MM.1S (cell line): ENCODE measurements at regions not wholly inside any gene's neighbourhood (a gene's known extent, or its start where the extent isn't known, plus 50 kb on each side); places are given as distances from the start of the nearest gene placed in this dataset.
"Not testable (repeated sequence)": the region's sequence is repeated elsewhere in the genome, so short reads cannot be mapped to it uniquely, and the experiment has no call there.

Experiments used
- DNase-seq: peaks from one replicate; pipeline ENCODE4 v3.0.0-alpha.2; 2015
- H2AFZ ChIP-seq: fragments of 300-600 bp; sonication (generic); 2 replicates; pipeline ENCODE4 v1.6.0; 2016; ENCODE audit warnings: antibody characterized with exemption, low read length
- H3F3A ChIP-seq: fragments of 300-600 bp; sonication (generic); 2 replicates; pipeline ENCODE4 v1.6.1; 2016; ENCODE audit warnings: mild to moderate bottlenecking, antibody characterized with exemption, low read length, moderate library complexity, mixed read lengths; ENCODE audit not compliant: insufficient read depth
- H3K27ac ChIP-seq: fragments of 300-600 bp; sonication (generic); 2 replicates; pipeline ENCODE4 v1.5.1; 2016; ENCODE audit warnings: mild to moderate bottlenecking, low read length
- H3K27me3 ChIP-seq: fragments of 300-600 bp; sonication (generic); replicated peaks from 2 replicates; pipeline ENCODE4 v1.6.0; 2016; ENCODE audit warnings: low read length; ENCODE audit not compliant: insufficient read depth
- H3K36me3 ChIP-seq: fragments of 300-600 bp; sonication (generic); replicated peaks from 2 replicates; pipeline ENCODE4 v1.6.1; 2016; ENCODE audit warnings: mild to moderate bottlenecking, low read length, mixed read lengths; ENCODE audit not compliant: insufficient read depth
- H3K4me1 ChIP-seq: fragments of 300-600 bp; sonication (generic); 2 replicates; pipeline ENCODE4 v1.6.1; 2016; ENCODE audit warnings: low read length, mixed read lengths
- H3K4me2 ChIP-seq: fragments of 300-600 bp; sonication (generic); 2 replicates; pipeline ENCODE4 v1.6.0; 2016; ENCODE audit warnings: low read depth, low read length
- H3K4me3 ChIP-seq: fragments of 300-600 bp; sonication (generic); 2 replicates; pipeline ENCODE4 v1.5.1; 2016; ENCODE audit warnings: low read length, mixed read lengths
- H3K79me2 ChIP-seq: fragments of 300-600 bp; sonication (generic); 2 replicates; pipeline ENCODE4 v1.6.1; 2016; ENCODE audit warnings: mixed run types, low read length, mixed read lengths
- H3K9ac ChIP-seq: fragments of 300-600 bp; sonication (generic); 2 replicates; pipeline ENCODE4 v1.6.1; 2016; ENCODE audit warnings: low read length, mixed read lengths
- H3K9me2 ChIP-seq: fragments of 300-600 bp; sonication (generic); replicated peaks from 2 replicates; pipeline ENCODE4 v1.6.1; 2016; ENCODE audit warnings: mild to moderate bottlenecking, low read length, mixed read lengths; ENCODE audit not compliant: insufficient read depth
- H3K9me3 ChIP-seq: fragments of 300-600 bp; sonication (generic); replicated peaks from 2 replicates; pipeline ENCODE4 v1.6.1; 2016; ENCODE audit warnings: mild to moderate bottlenecking, low read length, mixed read lengths; ENCODE audit not compliant: insufficient read depth
- H4K20me1 ChIP-seq: fragments of 300-600 bp; sonication (generic); 2 replicates; pipeline ENCODE4 v1.6.1; 2016; ENCODE audit warnings: mild to moderate bottlenecking, low read length, moderate library complexity, mixed read lengths; ENCODE audit not compliant: insufficient read depth
- CTCF ChIP-seq: fragments of 300-600 bp; sonication (generic); IDR thresholded peaks from 2 replicates; pipeline ENCODE4 v1.5.1; 2016; ENCODE audit warnings: antibody characterized with exemption, low read length, mixed read lengths
- EZH2 ChIP-seq: fragments of 300-600 bp; sonication (generic); optimal IDR thresholded peaks from 2 replicates; pipeline ENCODE3; 2017; ENCODE audit warnings: low read depth, mild to moderate bottlenecking, antibody characterized with exemption, low read length, mixed read lengths
- EZH2phosphoT487 ChIP-seq: fragments of 300-600 bp; sonication (generic); IDR thresholded peaks from 2 replicates; pipeline ENCODE4 v1.6.1; 2018; ENCODE audit warnings: antibody characterized with exemption, low read length

GRCh38 chr14:105711841-105712460 is 185.6 kb downstream of the TMEM121 start:
- TF ChIP-seq CTCF (no peak), EZH2 (no peak), EZH2phosphoT487 (no peak)
- Histone ChIP-seq H3K27me3 (no peaks in the 10 kb centered on the region), H4K20me1 (no peaks in the 10 kb centered on the region), H3F3A (no peaks in the 10 kb centered on the region), H3K4me1 (no peaks in the 10 kb centered on the region), H3K79me2 (no peaks in the 10 kb centered on the region), H3K9me3 (no peaks in the 10 kb centered on the region), H3K9ac (no peak overlapping the region), H3K4me2 (no peak overlapping the region), H3K4me3 (no peak overlapping the region), H3K27ac (no peak overlapping the region), H3K36me3 (no peaks in the 10 kb centered on the region), H2AFZ (no peak overlapping the region), H3K9me2 (no peaks in the 10 kb centered on the region)
- no peak for DNase-seq

GRCh38 chr14:105712670-105713069 is 186.3 kb downstream of the TMEM121 start:
- DNase-seq, H3K9me3 ChIP-seq, H3K4me2 ChIP-seq, H4K20me1 ChIP-seq, H3F3A ChIP-seq, H3K36me3 ChIP-seq, H3K4me3 ChIP-seq, H3K9ac ChIP-seq, H3K79me2 ChIP-seq, H3K9me2 ChIP-seq, H3K27ac ChIP-seq, H3K4me1 ChIP-seq, H2AFZ ChIP-seq, H3K27me3 ChIP-seq: not testable (repeated sequence)

GRCh38 chr14:105713160-105713559 is 186.8 kb downstream of the TMEM121 start:
- H3K9me2 ChIP-seq, H4K20me1 ChIP-seq, H2AFZ ChIP-seq, H3K4me3 ChIP-seq, H3K27ac ChIP-seq, H3K36me3 ChIP-seq, H3K27me3 ChIP-seq, H3K9me3 ChIP-seq, H3K4me2 ChIP-seq, H3F3A ChIP-seq, DNase-seq, H3K9ac ChIP-seq, H3K4me1 ChIP-seq, H3K79me2 ChIP-seq: not testable (repeated sequence)

GRCh38 chr14:105713836-105714235 is 187.5 kb downstream of the TMEM121 start:
- H3K9ac ChIP-seq, H3K27ac ChIP-seq, DNase-seq, H3K27me3 ChIP-seq, H3K4me3 ChIP-seq, H3K4me1 ChIP-seq, H4K20me1 ChIP-seq, H3K9me2 ChIP-seq, H3F3A ChIP-seq, H2AFZ ChIP-seq, H3K36me3 ChIP-seq, H3K4me2 ChIP-seq, H3K79me2 ChIP-seq, H3K9me3 ChIP-seq: not testable (repeated sequence)

GRCh38 chr14:105718787-105719186 is 192.4 kb downstream of the TMEM121 start:
- H3K36me3 ChIP-seq, H2AFZ ChIP-seq, H3K9ac ChIP-seq, H3K79me2 ChIP-seq, H3K9me3 ChIP-seq, H3K27ac ChIP-seq, DNase-seq, H4K20me1 ChIP-seq, H3K4me1 ChIP-seq, H3K27me3 ChIP-seq, H3K4me3 ChIP-seq, H3K9me2 ChIP-seq, H3F3A ChIP-seq, H3K4me2 ChIP-seq: not testable (repeated sequence)

- H3K36me3 ChIP-seq, H3K9ac ChIP-seq, H3K9me3 ChIP-seq, H3K27ac ChIP-seq, H3K27me3 ChIP-seq, H3K79me2 ChIP-seq, H3K4me3 ChIP-seq, H3K9me2 ChIP-seq, H4K20me1 ChIP-seq, H2AFZ ChIP-seq, H3K4me1 ChIP-seq, H3K4me2 ChIP-seq, H3F3A ChIP-seq, DNase-seq: not testable (repeated sequence)
These were observed 193.7 kb downstream of the TMEM121 start for GRCh38 chr14:105720106-105720505.

GRCh38 chr14:105720852-105721601 is 194.6 kb downstream of the TMEM121 start:
- not testable (repeated sequence) for H3K4me3 ChIP-seq, H3K9me2 ChIP-seq, H3K27me3 ChIP-seq, H3K4me2 ChIP-seq, H4K20me1 ChIP-seq, H3F3A ChIP-seq, H3K36me3 ChIP-seq, H3K27ac ChIP-seq, H3K79me2 ChIP-seq, H3K4me1 ChIP-seq, H3K9me3 ChIP-seq, DNase-seq, H3K9ac ChIP-seq, H2AFZ ChIP-seq
